ENCODE measurements at regions not wholly inside any gene's neighbourhood (a gene's known extent, or its start where the extent isn't known, plus 50 kb on each side); places are given as distances from the start of the nearest gene placed in this dataset.

DNA sequence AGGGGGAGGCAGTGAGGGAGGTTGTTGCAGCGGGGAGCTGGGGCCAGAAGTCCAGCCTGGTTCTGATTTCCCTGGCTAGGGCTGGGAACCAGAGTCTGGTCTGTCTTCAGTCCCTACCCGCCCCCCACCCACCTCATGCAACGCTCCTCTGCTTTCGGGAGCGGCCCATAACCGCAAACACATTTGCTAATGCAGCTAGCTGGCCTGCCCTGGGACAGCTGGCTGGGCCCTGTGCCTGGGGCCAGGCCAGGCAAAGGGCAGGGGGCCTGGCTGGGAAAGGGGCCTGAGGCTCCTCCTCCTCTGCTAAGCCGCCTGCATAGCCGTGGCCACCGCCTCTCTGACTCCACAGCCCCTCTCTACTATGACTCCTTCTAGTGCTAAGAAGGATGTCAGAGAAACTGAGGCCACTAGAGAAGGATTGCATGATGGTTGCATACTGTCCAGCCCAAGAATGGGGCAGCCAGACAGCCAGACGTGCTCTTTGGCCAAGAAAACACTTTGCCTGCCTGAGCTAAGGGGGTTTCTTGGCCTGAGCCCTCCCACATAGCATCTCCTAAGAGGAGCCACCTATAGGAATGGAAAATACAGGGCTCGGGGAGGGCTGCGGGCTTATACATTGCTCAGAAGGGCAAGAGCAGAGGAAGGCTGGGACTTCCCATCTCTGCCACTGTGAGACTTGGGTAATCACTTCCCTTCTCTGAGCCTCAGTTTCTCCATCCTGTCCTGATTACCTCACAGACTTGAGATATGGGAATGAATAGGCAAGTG is 76.9 kb downstream of the PJA1 start:
- Histone ChIP-seq H3K27me3 (ENCODE audit: insufficient read depth, low read depth) (no peaks in the 10 kb centered on the region), H3K36me3 (ENCODE audit: insufficient read depth) (no peaks in the 10 kb centered on the region), H3K9ac (no peak overlapping the region), H3K79me2 (ENCODE audit: insufficient read depth, low read depth) (no peaks in the 10 kb centered on the region), H2AFZ (ENCODE audit: low read depth) (no peak overlapping the region), H3K4me2 (no peak overlapping the region), H3K27ac (no peak overlapping the region), H3K4me1 (ENCODE audit: low read depth, poor library complexity, severe bottlenecking) (no peaks in the 10 kb centered on the region), H3K4me3 (IDR thresholded peaks at IDR 0.05; ENCODE audit: insufficient read depth, low read depth, low read length) (no peak overlapping the region), H4K20me1 (ENCODE audit: insufficient read depth) (no peaks in the 10 kb centered on the region)
- TF ChIP-seq, protein P1, sequence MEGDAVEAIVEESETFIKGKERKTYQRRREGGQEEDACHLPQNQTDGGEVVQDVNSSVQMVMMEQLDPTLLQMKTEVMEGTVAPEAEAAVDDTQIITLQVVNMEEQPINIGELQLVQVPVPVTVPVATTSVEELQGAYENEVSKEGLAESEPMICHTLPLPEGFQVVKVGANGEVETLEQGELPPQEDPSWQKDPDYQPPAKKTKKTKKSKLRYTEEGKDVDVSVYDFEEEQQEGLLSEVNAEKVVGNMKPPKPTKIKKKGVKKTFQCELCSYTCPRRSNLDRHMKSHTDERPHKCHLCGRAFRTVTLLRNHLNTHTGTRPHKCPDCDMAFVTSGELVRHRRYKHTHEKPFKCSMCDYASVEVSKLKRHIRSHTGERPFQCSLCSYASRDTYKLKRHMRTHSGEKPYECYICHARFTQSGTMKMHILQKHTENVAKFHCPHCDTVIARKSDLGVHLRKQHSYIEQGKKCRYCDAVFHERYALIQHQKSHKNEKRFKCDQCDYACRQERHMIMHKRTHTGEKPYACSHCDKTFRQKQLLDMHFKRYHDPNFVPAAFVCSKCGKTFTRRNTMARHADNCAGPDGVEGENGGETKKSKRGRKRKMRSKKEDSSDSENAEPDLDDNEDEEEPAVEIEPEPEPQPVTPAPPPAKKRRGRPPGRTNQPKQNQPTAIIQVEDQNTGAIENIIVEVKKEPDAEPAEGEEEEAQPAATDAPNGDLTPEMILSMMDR (conservative IDR thresholded peaks at IDR 0.05; ENCODE audit: low read depth, low read length), result no peak

DNA sequence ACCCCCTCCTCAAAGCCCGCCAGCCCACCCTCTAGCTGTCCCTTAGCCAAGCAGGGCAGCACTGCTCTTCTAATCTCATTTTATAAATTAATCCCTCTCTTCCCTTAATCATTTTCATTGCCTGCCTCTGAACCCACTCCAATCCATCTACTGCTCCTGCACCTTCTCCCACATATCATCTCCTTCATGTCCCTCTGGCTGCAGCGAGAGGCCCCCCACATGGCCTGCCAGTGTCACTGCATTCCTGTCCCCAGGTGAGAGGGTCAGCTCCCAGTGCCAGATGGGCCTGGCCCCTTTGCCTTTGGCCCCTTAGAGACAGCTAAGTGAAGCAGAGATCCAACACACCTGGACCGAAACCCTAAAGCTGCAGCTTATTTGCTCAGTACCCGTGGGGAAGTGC is 79.4 kb downstream of the PJA1 start:
- no peaks in the 10 kb centered on the region for H4K20me1 ChIP-seq (ENCODE audit: insufficient read depth)
- H3K4me2 ChIP-seq, result no peak overlapping the region
- no peaks in the 10 kb centered on the region for H3K36me3 ChIP-seq (ENCODE audit: insufficient read depth)
- TF ChIP-seq, protein P1 (conservative IDR thresholded peaks at IDR 0.05; ENCODE audit: low read depth, low read length), result no peak
- H3K4me1 ChIP-seq (ENCODE audit: low read depth, poor library complexity, severe bottlenecking), result no peaks in the 10 kb centered on the region
- no peak overlapping the region for H3K9ac ChIP-seq
- H2AFZ ChIP-seq (ENCODE audit: low read depth), result no peak overlapping the region
- H3K27ac ChIP-seq, result no peak overlapping the region
- H3K79me2 ChIP-seq (ENCODE audit: insufficient read depth, low read depth), result no peaks in the 10 kb centered on the region
- H3K27me3 ChIP-seq (ENCODE audit: insufficient read depth, low read depth), result no peaks in the 10 kb centered on the region
- H3K4me3 ChIP-seq (IDR thresholded peaks at IDR 0.05; ENCODE audit: insufficient read depth, low read depth, low read length), result no peak overlapping the region

DNA sequence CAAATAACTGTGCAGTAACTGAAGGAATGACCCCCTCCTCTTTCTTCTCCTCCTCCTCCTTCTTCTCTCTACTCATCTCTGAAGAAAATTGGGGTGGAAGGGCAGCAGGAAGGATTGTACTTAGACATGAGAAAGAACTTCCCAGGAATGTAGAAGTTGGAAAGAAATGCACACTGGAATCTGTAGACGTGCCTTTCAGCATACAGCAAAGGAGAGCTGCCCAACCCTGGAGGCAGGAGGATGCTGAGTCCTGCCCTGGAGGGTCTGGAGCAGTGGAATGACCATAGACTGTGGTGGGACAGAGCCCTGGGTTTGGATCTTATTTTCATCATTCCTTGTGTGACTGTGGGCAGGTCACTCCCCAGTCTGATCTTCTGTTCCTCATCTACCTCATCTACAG is 80.1 kb downstream of the PJA1 start:
- H3K79me2 ChIP-seq (ENCODE audit: insufficient read depth, low read depth), result no peaks in the 10 kb centered on the region
- no peaks in the 10 kb centered on the region for H3K36me3 ChIP-seq (ENCODE audit: insufficient read depth)
- no peaks in the 10 kb centered on the region for H3K27me3 ChIP-seq (ENCODE audit: insufficient read depth, low read depth)
- TF ChIP-seq, protein P1 (conservative IDR thresholded peaks at IDR 0.05; ENCODE audit: low read depth, low read length), result no peak
- H3K4me3 ChIP-seq (IDR thresholded peaks at IDR 0.05; ENCODE audit: insufficient read depth, low read depth, low read length), result no peak overlapping the region
- H3K4me1 ChIP-seq (ENCODE audit: low read depth, poor library complexity, severe bottlenecking), result no peaks in the 10 kb centered on the region
- no peak overlapping the region for H2AFZ ChIP-seq (ENCODE audit: low read depth)
- H3K4me2 ChIP-seq, result no peak overlapping the region
- H4K20me1 ChIP-seq (ENCODE audit: insufficient read depth), result no peaks in the 10 kb centered on the region
- H3K9ac ChIP-seq, result no peak overlapping the region
- no peak overlapping the region for H3K27ac ChIP-seq

DNA sequence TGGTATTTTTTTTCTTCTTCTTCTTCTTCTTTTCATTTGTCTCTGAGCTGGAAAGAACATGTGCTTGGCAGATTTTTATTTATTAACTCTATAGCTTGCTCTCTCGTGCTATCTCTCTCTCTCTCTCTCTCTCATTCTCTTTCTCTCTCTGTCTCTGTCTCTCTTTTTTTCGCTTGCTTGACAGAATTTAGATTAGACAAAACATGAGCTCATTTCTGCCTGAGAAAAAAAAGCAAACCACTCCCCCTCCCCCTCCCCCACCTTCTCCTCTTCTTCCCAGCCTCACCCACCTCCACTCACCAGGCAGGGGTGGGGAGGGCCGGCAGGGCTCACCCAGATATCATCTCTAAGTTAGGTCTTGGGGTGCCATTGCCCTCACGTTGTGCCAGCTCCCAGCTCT is 81.5 kb downstream of the PJA1 start:
- H3K4me2 ChIP-seq, result no peak overlapping the region
- H3K79me2 ChIP-seq (ENCODE audit: insufficient read depth, low read depth), result no peaks in the 10 kb centered on the region
- H3K36me3 ChIP-seq (ENCODE audit: insufficient read depth), result no peaks in the 10 kb centered on the region
- no peak overlapping the region for H3K9ac ChIP-seq
- no peak overlapping the region for H3K27ac ChIP-seq
- H3K4me3 ChIP-seq (IDR thresholded peaks at IDR 0.05; ENCODE audit: insufficient read depth, low read depth, low read length), result no peak overlapping the region
- TF ChIP-seq, protein P1 (conservative IDR thresholded peaks at IDR 0.05; ENCODE audit: low read depth, low read length), result no peak
- no peaks in the 10 kb centered on the region for H4K20me1 ChIP-seq (ENCODE audit: insufficient read depth)
- H3K27me3 ChIP-seq (ENCODE audit: insufficient read depth, low read depth), result no peaks in the 10 kb centered on the region
- H2AFZ ChIP-seq (ENCODE audit: low read depth), result no peak overlapping the region
- no peaks in the 10 kb centered on the region for H3K4me1 ChIP-seq (ENCODE audit: low read depth, poor library complexity, severe bottlenecking)

Data from KMS-11 (cell line).